ENCODE measurements at regions not wholly inside any gene's neighbourhood (a gene's known extent, or its start where the extent isn't known, plus 50 kb on each side); places are given as distances from the start of the nearest gene placed in this dataset.

DNA sequence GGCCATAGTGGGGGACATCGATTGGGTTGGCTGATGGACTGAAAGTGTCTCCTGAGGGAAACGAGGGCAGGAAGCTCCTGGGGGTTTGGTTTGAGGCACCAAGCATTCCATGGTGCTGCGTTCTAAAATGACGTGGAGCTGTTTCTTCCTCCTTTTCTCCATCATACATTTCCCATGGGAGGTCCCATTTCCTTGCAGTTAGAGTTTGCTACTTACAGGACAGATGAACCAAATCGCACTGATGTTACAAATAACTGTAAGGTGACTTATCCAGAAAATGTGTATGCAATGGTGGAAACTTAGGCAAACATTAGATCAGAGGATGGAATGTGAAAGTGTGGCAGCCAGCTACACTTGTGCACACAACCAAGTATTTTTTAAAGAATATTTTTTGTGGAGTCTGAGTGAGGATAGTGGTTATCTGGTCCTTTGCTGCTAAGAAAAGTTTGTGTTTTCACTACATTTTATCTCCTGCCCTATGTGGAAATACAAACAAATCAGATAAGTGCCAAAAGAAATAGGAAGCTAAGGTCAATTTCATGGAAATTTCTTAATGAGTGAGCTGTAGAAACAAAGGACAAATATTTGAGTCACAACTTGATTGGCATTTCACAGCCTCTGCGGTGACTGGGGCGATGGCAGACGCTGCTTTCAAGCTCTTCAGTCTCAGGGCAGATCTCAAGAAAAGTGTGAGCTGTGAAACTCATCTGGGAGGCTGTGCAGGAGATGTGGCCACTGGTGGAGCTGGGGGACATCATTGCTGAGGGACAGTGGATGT, 256.2 kb downstream of the TSN start:
- no peak for TF ChIP-seq POLR2A (IDR thresholded peaks at IDR 0.05)
- TF ChIP-seq, protein P1, sequence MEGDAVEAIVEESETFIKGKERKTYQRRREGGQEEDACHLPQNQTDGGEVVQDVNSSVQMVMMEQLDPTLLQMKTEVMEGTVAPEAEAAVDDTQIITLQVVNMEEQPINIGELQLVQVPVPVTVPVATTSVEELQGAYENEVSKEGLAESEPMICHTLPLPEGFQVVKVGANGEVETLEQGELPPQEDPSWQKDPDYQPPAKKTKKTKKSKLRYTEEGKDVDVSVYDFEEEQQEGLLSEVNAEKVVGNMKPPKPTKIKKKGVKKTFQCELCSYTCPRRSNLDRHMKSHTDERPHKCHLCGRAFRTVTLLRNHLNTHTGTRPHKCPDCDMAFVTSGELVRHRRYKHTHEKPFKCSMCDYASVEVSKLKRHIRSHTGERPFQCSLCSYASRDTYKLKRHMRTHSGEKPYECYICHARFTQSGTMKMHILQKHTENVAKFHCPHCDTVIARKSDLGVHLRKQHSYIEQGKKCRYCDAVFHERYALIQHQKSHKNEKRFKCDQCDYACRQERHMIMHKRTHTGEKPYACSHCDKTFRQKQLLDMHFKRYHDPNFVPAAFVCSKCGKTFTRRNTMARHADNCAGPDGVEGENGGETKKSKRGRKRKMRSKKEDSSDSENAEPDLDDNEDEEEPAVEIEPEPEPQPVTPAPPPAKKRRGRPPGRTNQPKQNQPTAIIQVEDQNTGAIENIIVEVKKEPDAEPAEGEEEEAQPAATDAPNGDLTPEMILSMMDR (IDR thresholded peaks at IDR 0.05), result no peak
- intact Hi-C loops (cut with DNase I), result no loop called here
- WGBS, 2 donors, result 65 to 78% methylated on average over 8 of the region's 8 CpGs
- no peak for DNase-seq
- no peaks in the 10 kb centered on the region for H3K4me1 ChIP-seq
- H3K36me3 ChIP-seq, result no peaks in the 10 kb centered on the region
- H3K9me3 ChIP-seq, result no peaks in the 10 kb centered on the region
- no peak overlapping the region for H3K4me3 ChIP-seq
- no peaks in the 10 kb centered on the region for H3K27me3 ChIP-seq
- no peak overlapping the region for H3K27ac ChIP-seq

DNA sequence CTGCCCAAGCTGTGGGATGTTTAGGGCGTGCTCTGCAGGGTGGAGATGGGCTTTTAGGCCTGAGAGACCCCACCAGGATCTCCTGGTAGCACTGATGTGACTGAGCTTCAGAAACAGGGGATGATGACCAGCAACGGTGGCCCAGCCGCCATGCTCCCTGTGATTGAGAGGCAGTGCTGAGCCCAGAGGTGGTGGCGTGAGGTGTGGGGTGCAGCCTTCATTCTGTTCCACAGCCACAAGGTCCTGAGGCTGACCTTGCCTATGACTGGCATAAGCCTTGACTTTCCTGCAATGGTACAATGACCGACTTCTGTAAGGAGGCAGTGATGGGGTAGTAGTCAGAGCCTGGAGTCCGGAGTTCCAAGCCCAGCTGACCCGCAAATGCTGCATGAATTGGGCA, 263.3 kb downstream of the TSN start:
- WGBS, 2 donors, result 80 to 90% methylated on average over 2 to 3 of the region's 7 CpGs
- no peaks in the 10 kb centered on the region for H3K9me3 ChIP-seq
- no peak overlapping the region for H3K4me3 ChIP-seq
- H3K36me3 ChIP-seq, result no peaks in the 10 kb centered on the region
- H3K27me3 ChIP-seq, result peaks cover 0 to 5% (median 0%) of the 10 kb centered on the region in 4 donors
- TF ChIP-seq, protein P1 (IDR thresholded peaks at IDR 0.05), result no peak
- TF ChIP-seq POLR2A (IDR thresholded peaks at IDR 0.05), result no peak
- H3K27ac ChIP-seq, result no peak overlapping the region
- intact Hi-C loops (cut with DNase I), result no loop called here
- DNase-seq, result no peak
- no peaks in the 10 kb centered on the region for H3K4me1 ChIP-seq

DNA sequence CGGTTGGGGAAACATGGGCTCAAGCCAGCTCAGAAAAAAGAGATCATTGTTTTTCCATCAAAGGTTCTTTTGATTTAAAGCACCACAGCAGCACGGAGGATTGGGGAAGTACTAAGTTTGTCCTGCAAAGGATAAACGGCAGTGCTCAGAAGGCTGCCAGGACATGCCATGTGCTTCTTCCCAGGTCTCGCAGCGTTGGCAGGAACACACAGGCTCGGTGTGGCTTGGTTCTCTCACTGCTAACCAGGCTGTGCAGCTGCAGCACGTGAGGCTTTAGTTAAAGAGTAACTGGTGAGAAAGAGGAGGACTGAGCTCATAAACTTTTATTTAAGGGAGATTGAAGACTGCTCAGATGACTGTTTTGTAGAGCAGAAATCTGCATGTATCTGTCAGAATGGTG, 264.3 kb downstream of the TSN start:
- no peaks in the 10 kb centered on the region for H3K36me3 ChIP-seq
- H3K4me3 ChIP-seq, result no peak overlapping the region
- TF ChIP-seq POLR2A (IDR thresholded peaks at IDR 0.05), result no peak
- TF ChIP-seq, protein P1 (IDR thresholded peaks at IDR 0.05), result no peak
- intact Hi-C loops (cut with DNase I), result no loop called here
- 3 to 11% methylated on average over 7 of the region's 7 CpGs for WGBS, 2 donors
- H3K27me3 ChIP-seq, result peaks cover 0 to 5% (median 0%) of the 10 kb centered on the region in 4 donors
- no peaks in the 10 kb centered on the region for H3K9me3 ChIP-seq
- no peak for DNase-seq
- H3K27ac ChIP-seq, result no peak overlapping the region
- no peaks in the 10 kb centered on the region for H3K4me1 ChIP-seq

DNA sequence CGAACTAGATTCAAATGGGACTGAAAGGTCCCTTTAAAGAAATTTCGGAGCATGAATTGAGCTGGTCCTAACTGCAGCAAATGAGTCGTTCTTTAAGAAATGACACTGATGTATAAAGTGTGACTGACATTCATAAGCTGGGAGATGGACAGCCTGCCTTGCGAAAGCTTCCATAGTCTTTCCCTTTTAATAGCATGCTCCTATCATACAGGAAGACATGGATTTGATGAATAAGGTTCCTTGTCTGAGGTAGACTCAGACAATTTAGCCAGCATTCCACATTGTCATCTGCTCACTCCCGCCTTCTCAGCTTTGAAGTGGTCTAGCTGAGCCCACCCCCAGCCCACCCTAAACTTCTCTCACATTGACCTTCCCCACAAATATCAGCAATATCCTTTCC, 264.9 kb downstream of the TSN start:
- no peak overlapping the region for H3K27ac ChIP-seq
- H3K4me1 ChIP-seq, result no peaks in the 10 kb centered on the region
- no peaks in the 10 kb centered on the region for H3K9me3 ChIP-seq
- H3K4me3 ChIP-seq, result no peak overlapping the region
- H3K36me3 ChIP-seq, result no peaks in the 10 kb centered on the region
- intact Hi-C loops (cut with DNase I), result no loop called here
- TF ChIP-seq, protein P1 (IDR thresholded peaks at IDR 0.05), result no peak
- TF ChIP-seq POLR2A (IDR thresholded peaks at IDR 0.05), result no peak
- H3K27me3 ChIP-seq, result peaks cover 0 to 5% (median 0%) of the 10 kb centered on the region in 4 donors
- DNase-seq, result no peak
- 75 to 81% methylated on average over 5 of the region's 5 CpGs for WGBS, 2 donors

DNA sequence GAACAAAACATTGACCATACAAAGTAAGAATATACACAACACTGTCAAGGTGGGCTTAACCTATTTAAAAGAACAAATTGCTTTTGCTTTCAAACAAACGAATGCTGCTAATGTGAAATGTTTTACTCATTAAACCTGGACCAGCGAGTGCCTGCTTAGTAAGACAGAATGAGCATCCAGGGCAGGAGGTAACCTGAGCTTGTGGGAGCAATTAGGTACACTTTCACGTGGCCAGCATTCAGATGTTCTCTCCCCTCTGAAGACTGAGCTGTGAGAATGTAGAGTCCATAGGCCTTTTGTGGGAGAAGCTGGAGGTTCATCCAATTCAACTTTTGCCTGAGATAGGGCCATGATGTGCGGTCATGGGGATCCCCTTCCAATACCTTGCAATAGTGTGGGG, 266.5 kb downstream of the TSN start:
- no peaks in the 10 kb centered on the region for H3K36me3 ChIP-seq
- H3K27me3 ChIP-seq, result peaks cover 0 to 5% (median 0%) of the 10 kb centered on the region in 4 donors
- H3K4me1 ChIP-seq, result no peaks in the 10 kb centered on the region
- H3K27ac ChIP-seq, result no peak overlapping the region
- H3K9me3 ChIP-seq, result no peaks in the 10 kb centered on the region
- 69 to 70% methylated on average over 4 of the region's 4 CpGs for WGBS, 2 donors
- TF ChIP-seq POLR2A (IDR thresholded peaks at IDR 0.05), result no peak
- TF ChIP-seq, protein P1 (IDR thresholded peaks at IDR 0.05), result no peak
- H3K4me3 ChIP-seq, result no peak overlapping the region
- no peak for DNase-seq
- intact Hi-C loops (cut with DNase I), result no loop called here

All from esophagus squamous epithelium (tissue), 5 donors.